ENCODE measurements at regions not wholly inside any gene's neighbourhood (a gene's known extent, or its start where the extent isn't known, plus 50 kb on each side); places are given as distances from the start of the nearest gene placed in this dataset.
"Not testable (repeated sequence)": the region's sequence is repeated elsewhere in the genome, so short reads cannot be mapped to it uniquely, and the experiment has no call there.

DNA sequence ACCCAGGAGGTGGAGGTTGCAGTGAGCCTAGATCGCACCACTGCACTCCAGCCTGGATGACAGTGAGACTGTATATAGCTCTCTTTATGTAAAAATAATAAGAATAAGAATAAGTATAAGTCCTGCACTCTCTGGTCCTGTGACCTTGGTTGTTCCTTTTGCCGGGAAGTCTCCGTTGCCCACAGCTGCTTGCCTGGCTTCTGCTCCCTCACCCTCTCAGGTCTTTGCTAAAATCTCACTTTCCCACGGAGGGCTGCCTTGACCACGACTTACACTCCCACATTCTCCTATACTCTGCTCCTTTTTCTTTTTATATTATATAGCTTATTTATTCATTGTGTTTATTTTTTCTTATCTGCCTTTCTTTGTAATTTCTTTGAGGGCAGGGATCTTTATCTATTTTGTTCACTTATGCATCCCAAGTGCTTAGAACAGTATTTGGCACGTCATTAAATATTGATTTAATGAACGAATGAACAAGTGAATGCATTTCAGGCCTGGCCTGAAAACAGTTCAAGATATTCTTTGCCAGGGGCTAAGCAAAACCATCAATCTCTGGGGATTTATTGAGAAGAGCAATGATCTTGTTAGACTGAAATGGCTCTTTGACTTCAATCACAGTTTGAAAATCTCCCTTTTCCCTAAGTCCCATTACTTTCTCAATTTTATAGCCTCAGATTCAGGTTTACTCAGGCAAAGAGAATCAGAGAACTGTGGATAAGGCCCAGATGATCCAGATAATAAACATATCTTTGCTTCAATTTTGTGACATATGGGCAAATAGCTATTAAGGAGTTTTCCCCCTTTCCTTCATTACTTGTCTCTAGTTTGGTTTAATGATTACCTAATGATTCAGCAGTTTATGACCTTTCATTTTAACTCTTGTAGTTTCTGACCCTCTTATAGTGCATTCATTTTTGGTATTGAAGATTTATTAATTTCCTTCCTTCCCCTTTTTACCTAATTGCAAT, 60.8 kb upstream of the TMC1 start:
- no peak for DNase-seq (ENCODE audit: low read depth, low spot score)
- CTCF ChIA-PET: no interaction called here
- TF ChIP-seq, protein P1, sequence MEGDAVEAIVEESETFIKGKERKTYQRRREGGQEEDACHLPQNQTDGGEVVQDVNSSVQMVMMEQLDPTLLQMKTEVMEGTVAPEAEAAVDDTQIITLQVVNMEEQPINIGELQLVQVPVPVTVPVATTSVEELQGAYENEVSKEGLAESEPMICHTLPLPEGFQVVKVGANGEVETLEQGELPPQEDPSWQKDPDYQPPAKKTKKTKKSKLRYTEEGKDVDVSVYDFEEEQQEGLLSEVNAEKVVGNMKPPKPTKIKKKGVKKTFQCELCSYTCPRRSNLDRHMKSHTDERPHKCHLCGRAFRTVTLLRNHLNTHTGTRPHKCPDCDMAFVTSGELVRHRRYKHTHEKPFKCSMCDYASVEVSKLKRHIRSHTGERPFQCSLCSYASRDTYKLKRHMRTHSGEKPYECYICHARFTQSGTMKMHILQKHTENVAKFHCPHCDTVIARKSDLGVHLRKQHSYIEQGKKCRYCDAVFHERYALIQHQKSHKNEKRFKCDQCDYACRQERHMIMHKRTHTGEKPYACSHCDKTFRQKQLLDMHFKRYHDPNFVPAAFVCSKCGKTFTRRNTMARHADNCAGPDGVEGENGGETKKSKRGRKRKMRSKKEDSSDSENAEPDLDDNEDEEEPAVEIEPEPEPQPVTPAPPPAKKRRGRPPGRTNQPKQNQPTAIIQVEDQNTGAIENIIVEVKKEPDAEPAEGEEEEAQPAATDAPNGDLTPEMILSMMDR (IDR thresholded peaks at IDR 0.05; ENCODE audit: insufficient read depth, low read length, missing control alignments): no peak
- POLR2A ChIA-PET: no interaction called here
- H3K4me3 ChIP-seq (ENCODE audit: low read depth, low read length): no peak overlapping the region

DNA sequence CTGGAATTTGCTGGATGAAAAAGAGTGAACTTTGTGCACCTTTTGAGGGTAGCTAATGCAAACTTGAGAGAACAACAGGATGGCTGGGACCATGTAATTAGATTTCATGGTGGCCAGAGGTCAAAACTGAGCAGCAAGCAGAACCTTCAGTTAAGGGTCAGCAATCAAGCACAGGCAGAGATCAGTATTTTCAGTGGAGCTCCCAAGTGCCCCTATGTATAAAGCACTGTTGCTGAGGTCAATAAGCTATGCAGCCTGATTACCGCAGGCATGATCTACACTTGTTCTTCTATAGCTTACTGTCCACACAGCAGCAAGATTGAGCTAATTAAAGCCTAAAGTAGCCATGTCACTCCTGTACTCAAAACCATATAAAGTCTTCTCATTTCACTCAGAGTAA, 62.1 kb upstream of the TMC1 start:
- ChIA-PET POLR2A (no interaction called here), CTCF (no interaction called here)
- no peak for DNase-seq (ENCODE audit: low read depth, low spot score)
- TF ChIP-seq, protein P1 (IDR thresholded peaks at IDR 0.05; ENCODE audit: insufficient read depth, low read length, missing control alignments): no peak
- no peak overlapping the region for H3K4me3 ChIP-seq (ENCODE audit: low read depth, low read length)

DNA sequence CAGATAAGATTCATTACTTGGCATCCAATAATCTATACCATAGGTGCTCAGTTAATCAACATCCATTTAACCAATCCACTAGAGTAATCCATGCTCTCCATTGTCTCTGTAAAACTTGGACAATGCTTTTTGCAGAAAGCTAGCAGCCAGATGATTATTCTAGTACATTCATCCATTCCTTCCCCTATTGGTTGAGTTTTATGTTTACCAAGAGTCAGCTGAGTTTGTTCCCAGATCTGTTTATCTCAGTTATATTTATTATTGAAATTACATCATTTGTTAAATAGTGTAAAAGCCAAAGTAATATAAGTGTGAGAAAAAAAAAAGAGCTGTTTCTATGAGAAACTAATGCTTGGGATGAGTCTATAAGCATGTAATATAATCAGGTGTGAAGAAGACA, 63.3 kb upstream of the TMC1 start:
- TF ChIP-seq, protein P1 (IDR thresholded peaks at IDR 0.05; ENCODE audit: insufficient read depth, low read length, missing control alignments): no peak
- ChIA-PET CTCF (interaction anchor here (0.7 to 0.8 kb wide), 2 partner anchors 11 to 15 kb away, joined by 3 to 4 read pairs; no protein-coding TSS in a partner anchor), POLR2A (interaction anchor here (1.0 kb wide), 1 partner anchor 15 kb away, joined by 3 read pairs; no protein-coding TSS in a partner anchor)
- DNase-seq (ENCODE audit: low read depth, low spot score): no peak
- no peak overlapping the region for H3K4me3 ChIP-seq (ENCODE audit: low read depth, low read length)

- no peak for DNase-seq (ENCODE audit: low read depth, low spot score)
- TF ChIP-seq, protein P1 (IDR thresholded peaks at IDR 0.05; ENCODE audit: insufficient read depth, low read length, missing control alignments): no peak
- ChIA-PET CTCF (no interaction called here), POLR2A (no interaction called here)
- H3K4me3 ChIP-seq (ENCODE audit: low read depth, low read length): no peak overlapping the region
These were observed 64.0 kb upstream of the TMC1 start for GRCh38 chr9:72457366-72457765.

GRCh38 chr9:72454871-72455491, 66.4 kb upstream of the TMC1 start:
- ChIA-PET POLR2A (no interaction called here), CTCF (interaction anchor here (0.8 to 1.6 kb wide), 2 partner anchors 9 to 19 kb away, joined by 4 read pairs; no protein-coding TSS in a partner anchor)
- no peak overlapping the region for H3K4me3 ChIP-seq (ENCODE audit: low read depth, low read length)
- no peak for DNase-seq (ENCODE audit: low read depth, low spot score)
- TF ChIP-seq, protein P1 (IDR thresholded peaks at IDR 0.05; ENCODE audit: insufficient read depth, low read length, missing control alignments): no peak

GRCh38 chr9:72453797-72454196, 67.6 kb upstream of the TMC1 start:
- CTCF ChIA-PET: interaction anchor here (1.6 kb wide), 1 partner anchor 8 kb away, joined by 4 read pairs; no protein-coding TSS in a partner anchor
- H3K4me3 ChIP-seq (ENCODE audit: low read depth, low read length): no peak overlapping the region
- TF ChIP-seq, protein P1 (IDR thresholded peaks at IDR 0.05; ENCODE audit: insufficient read depth, low read length, missing control alignments): no peak
- POLR2A ChIA-PET: no interaction called here
- no peak for DNase-seq (ENCODE audit: low read depth, low spot score)

GRCh38 chr9:72446241-72446640, 75.2 kb upstream of the TMC1 start:
- POLR2A ChIA-PET; DNase-seq (ENCODE audit: low read depth, low spot score); H3K4me3 ChIP-seq (ENCODE audit: low read depth, low read length): not testable (repeated sequence)
- CTCF ChIA-PET: interaction anchor here (0.8 to 1.5 kb wide), 4 partner anchors 8 to 81 kb away, joined by 3 to 4 read pairs (median 4); partner anchors contain the start of gene ZFAND5
